PC-3 (cell line): ENCODE measurements at regions not wholly inside any gene's neighbourhood (a gene's known extent, or its start where the extent isn't known, plus 50 kb on each side); places are given as distances from the start of the nearest gene placed in this dataset.

Experiments
- CTCF ChIP-seq: fragments of 300-600 bp; sonication (generic); conservative IDR thresholded peaks from 2 replicates; pipeline ENCODE4 v1.5.1; 2017; ENCODE audit warnings: antibody characterized with exemption, low read depth, mild to moderate bottlenecking, low read length
- EZH2 ChIP-seq: fragments of 300-600 bp; sonication (generic); IDR thresholded peaks from one replicate; pipeline ENCODE4 v1.6.1; 2017; ENCODE audit warnings: antibody characterized with exemption, mild to moderate bottlenecking, low read length; ENCODE audit not compliant: unreplicated experiment
- EZH2phosphoT487 ChIP-seq: fragments of 300-600 bp; sonication (generic); IDR thresholded peaks from 2 replicates; pipeline ENCODE4 v1.6.1; 2018; ENCODE audit warnings: mild to moderate bottlenecking, antibody characterized with exemption, low read length, borderline replicate concordance

GRCh38 chr1:201625851-201626251, 86.9 kb downstream of the NAV1 start:
- no peak for TF ChIP-seq CTCF
- no peak for TF ChIP-seq EZH2
- TF ChIP-seq EZH2phosphoT487, result no peak
